Neural progenitor cell (in vitro differentiated cells): ENCODE measurements at regions not wholly inside any gene's neighbourhood (a gene's known extent, or its start where the extent isn't known, plus 50 kb on each side); places are given as distances from the start of the nearest gene placed in this dataset.

Experiments
- DNase-seq: peaks from one replicate; pipeline ENCODE4 v3.0.0-alpha.2; 2016; ENCODE audit warnings: low spot score
- H2AFZ ChIP-seq: fragments of 200-600 bp; sonication (generic); replicated peaks from 2 replicates; pipeline ENCODE4 v1.6.1; 2016; ENCODE audit warnings: antibody characterized with exemption
- H3F3A ChIP-seq: fragments of 200-600 bp; sonication (generic); 2 replicates; pipeline ENCODE4 v1.6.1; 2016; ENCODE audit warnings: antibody characterized with exemption, low read depth
- H3K27ac ChIP-seq: fragments of 200-600 bp; sonication (generic); 2 replicates; pipeline ENCODE4 v1.5.1; 2016; ENCODE audit warnings: mild to moderate bottlenecking
- H3K27me3 ChIP-seq: fragments of 200-600 bp; sonication (generic); 2 replicates; pipeline ENCODE4 v1.6.1; 2016; ENCODE audit warnings: mild to moderate bottlenecking, moderate library complexity
- H3K36me3 ChIP-seq: fragments of 200-600 bp; sonication (generic); 2 replicates; pipeline ENCODE4 v1.5.1; 2016
- H3K4me1 ChIP-seq: fragments of 200-600 bp; sonication (generic); 2 replicates; pipeline ENCODE4 v1.6.1; 2016; ENCODE audit warnings: mixed run types
- H3K4me2 ChIP-seq: fragments of 200-600 bp; sonication (generic); 2 replicates; pipeline ENCODE4 v1.6.1; 2016
- H3K4me3 ChIP-seq: fragments of 200-600 bp; sonication (generic); 2 replicates; pipeline ENCODE4 v1.5.1; 2016
- H3K79me2 ChIP-seq: fragments of 200-600 bp; sonication (generic); 2 replicates; pipeline ENCODE4 v1.6.1; 2016; ENCODE audit warnings: low read depth
- H3K9ac ChIP-seq: fragments of 200-600 bp; sonication (generic); 2 replicates; pipeline ENCODE4 v1.6.1; 2016
- H3K9me3 ChIP-seq: fragments of 200-600 bp; sonication (generic); 2 replicates; pipeline ENCODE4 v1.5.1; 2016; ENCODE audit warnings: low read depth
- H4K20me1 ChIP-seq: fragments of 200-600 bp; sonication (generic); 2 replicates; pipeline ENCODE4 v1.6.1; 2016; ENCODE audit warnings: low read depth
- H3K27ac Mint-ChIP-seq: 3 replicates; pipeline ENCODE4 v1.8.0; 2021; ENCODE audit warnings: mixed read lengths
- H3K27me3 Mint-ChIP-seq: 2 replicates; pipeline ENCODE4 v1.8.0; 2022; ENCODE audit warnings: low read depth, mild to moderate bottlenecking, inconsistent platforms, moderate library complexity, mixed read lengths; ENCODE audit not compliant: insufficient read depth
- H3K36me3 Mint-ChIP-seq: 3 replicates; pipeline ENCODE4 v1.8.0; 2021; ENCODE audit warnings: mixed read lengths
- H3K4me1 Mint-ChIP-seq: 3 replicates; pipeline ENCODE4 v1.8.0; 2021; ENCODE audit warnings: mixed read lengths
- H3K4me3 Mint-ChIP-seq: 3 replicates; pipeline ENCODE4 v1.8.0; 2021; ENCODE audit warnings: mild to moderate bottlenecking, moderate library complexity, mixed read lengths
- H3K9me3 Mint-ChIP-seq: 3 replicates; pipeline ENCODE4 v1.8.0; 2020; ENCODE audit warnings: mixed read lengths
- CTCF ChIP-seq: fragments of 200-600 bp; sonication (generic); IDR thresholded peaks from 2 replicates; pipeline ENCODE4 v1.5.1; 2017; ENCODE audit warnings: antibody characterized with exemption, mild to moderate bottlenecking
- EZH2 ChIP-seq: fragments of 200-600 bp; sonication (generic); IDR thresholded peaks from 2 replicates; pipeline ENCODE4 v1.6.1; 2017; ENCODE audit warnings: antibody characterized with exemption, mild to moderate bottlenecking, moderate library complexity
- EZH2phosphoT487 ChIP-seq: fragments of 200-600 bp; sonication (generic); IDR thresholded peaks from 2 replicates; pipeline ENCODE4 v1.6.1; 2017; ENCODE audit warnings: antibody characterized with exemption

- no peaks in the 10 kb centered on the region for H3K27me3 ChIP-seq
Observed at GRCh38 chr2:198219292-198219691, 414.9 kb downstream of the PLCL1 start.

GRCh38 chr2:198214114-198214596 lies 409.8 kb downstream of the PLCL1 start:
- TF ChIP-seq EZH2phosphoT487 (no peak), EZH2 (no peak), CTCF (no peak)
- H3K79me2 ChIP-seq, result no peaks in the 10 kb centered on the region
- no peak overlapping the region for H2AFZ ChIP-seq
- H3K36me3 ChIP-seq, result no peaks in the 10 kb centered on the region
- H3K9me3 ChIP-seq, result no peaks in the 10 kb centered on the region
- H3K4me2 ChIP-seq, result no peak overlapping the region
- H3K36me3 Mint-ChIP-seq, result no peaks in the 10 kb centered on the region
- H3K9ac ChIP-seq, result no peak overlapping the region
- H3K27me3 ChIP-seq, result no peaks in the 10 kb centered on the region
- H3K9me3 Mint-ChIP-seq, result no peaks in the 10 kb centered on the region
- H3K4me3 ChIP-seq, result no peak overlapping the region
- DNase-seq, result no peak
- no peak overlapping the region for H3K27ac ChIP-seq
- peaks cover 20% of the 10 kb centered on the region for H3K4me1 Mint-ChIP-seq
- no peak overlapping the region for H3K27ac Mint-ChIP-seq
- no peaks in the 10 kb centered on the region for H3K4me1 ChIP-seq
- no peak overlapping the region for H3K4me3 Mint-ChIP-seq
- H4K20me1 ChIP-seq, result no peaks in the 10 kb centered on the region
- no peaks in the 10 kb centered on the region for H3F3A ChIP-seq
- H3K27me3 Mint-ChIP-seq, result peaks cover 2% of the 10 kb centered on the region

More at GRCh38 chr2:198219292-198219691, 414.9 kb downstream of the PLCL1 start:
- H3K27ac ChIP-seq, result no peak overlapping the region
- peak overlapping the region; percentile 9 for H2AFZ ChIP-seq
- H3K36me3 ChIP-seq, result no peaks in the 10 kb centered on the region
- no peaks in the 10 kb centered on the region for H4K20me1 ChIP-seq
- H3K9me3 Mint-ChIP-seq, result no peaks in the 10 kb centered on the region
- H3K4me1 Mint-ChIP-seq, result peaks cover 9% of the 10 kb centered on the region
- H3K27me3 Mint-ChIP-seq, result peaks cover 2% of the 10 kb centered on the region
- H3K9ac ChIP-seq, result no peak overlapping the region
- H3K36me3 Mint-ChIP-seq, result no peaks in the 10 kb centered on the region
- H3K9me3 ChIP-seq, result no peaks in the 10 kb centered on the region
- H3K4me3 Mint-ChIP-seq, result no peak overlapping the region
- H3K4me1 ChIP-seq, result no peaks in the 10 kb centered on the region
- no peak overlapping the region for H3K27ac Mint-ChIP-seq
- H3K4me3 ChIP-seq, result no peak overlapping the region
- no peaks in the 10 kb centered on the region for H3F3A ChIP-seq
- H3K4me2 ChIP-seq, result no peak overlapping the region
- no peaks in the 10 kb centered on the region for H3K79me2 ChIP-seq
- DNase-seq, result no peak
- TF ChIP-seq EZH2phosphoT487 (no peak), EZH2 (no peak)

- H3K4me1 ChIP-seq, result no peaks in the 10 kb centered on the region
- no peaks in the 10 kb centered on the region for H4K20me1 ChIP-seq
- Mint-ChIP-seq H3K4me1 (peaks cover 15% of the 10 kb centered on the region), H3K27me3 (peaks cover under 1% of the 10 kb centered on the region), H3K4me3 (no peak overlapping the region), H3K27ac (no peak overlapping the region), H3K36me3 (no peaks in the 10 kb centered on the region), H3K9me3 (no peaks in the 10 kb centered on the region)
- no peak overlapping the region for H3K27ac ChIP-seq
- no peak overlapping the region for H3K4me3 ChIP-seq
- no peak for TF ChIP-seq EZH2
- no peak for TF ChIP-seq EZH2phosphoT487
- TF ChIP-seq CTCF, result no peak
- no peak overlapping the region for H3K9ac ChIP-seq
- peak overlapping the region; percentile 46 for H2AFZ ChIP-seq
- DNase-seq, result peak; percentile 14
- H3K4me2 ChIP-seq, result no peak overlapping the region
- H3K9me3 ChIP-seq, result no peaks in the 10 kb centered on the region
- no peaks in the 10 kb centered on the region for H3K27me3 ChIP-seq
- H3K79me2 ChIP-seq, result no peaks in the 10 kb centered on the region
- H3F3A ChIP-seq, result no peaks in the 10 kb centered on the region
- H3K36me3 ChIP-seq, result no peaks in the 10 kb centered on the region
Observed at GRCh38 chr2:198213253-198213652, 408.9 kb downstream of the PLCL1 start.

GRCh38 chr2:198211706-198212105 lies 407.3 kb downstream of the PLCL1 start:
- H3K27me3 ChIP-seq, result no peaks in the 10 kb centered on the region
- no peak overlapping the region for H3K4me2 ChIP-seq
- no peaks in the 10 kb centered on the region for H3K36me3 ChIP-seq
- H3K4me3 ChIP-seq, result no peak overlapping the region
- H2AFZ ChIP-seq, result no peak overlapping the region
- H3K27ac ChIP-seq, result no peak overlapping the region
- Mint-ChIP-seq H3K4me3 (no peak overlapping the region), H3K27ac (no peak overlapping the region), H3K4me1 (peaks cover 15% of the 10 kb centered on the region), H3K36me3 (peaks cover 2% of the 10 kb centered on the region), H3K27me3 (no peaks in the 10 kb centered on the region), H3K9me3 (peaks cover 5% of the 10 kb centered on the region)
- DNase-seq, result no peak
- H3F3A ChIP-seq, result no peaks in the 10 kb centered on the region
- no peaks in the 10 kb centered on the region for H3K4me1 ChIP-seq
- no peak overlapping the region for H3K9ac ChIP-seq
- no peaks in the 10 kb centered on the region for H4K20me1 ChIP-seq
- no peaks in the 10 kb centered on the region for H3K9me3 ChIP-seq
- no peak for TF ChIP-seq CTCF
- TF ChIP-seq EZH2, result no peak
- TF ChIP-seq EZH2phosphoT487, result no peak
- H3K79me2 ChIP-seq, result no peaks in the 10 kb centered on the region
